ENCODE measurements at regions not wholly inside any gene's neighbourhood (a gene's known extent, or its start where the extent isn't known, plus 50 kb on each side); places are given as distances from the start of the nearest gene placed in this dataset.
"Not testable (repeated sequence)": the region's sequence is repeated elsewhere in the genome, so short reads cannot be mapped to it uniquely, and the experiment has no call there.

- no peak for DNase-seq
Observed at GRCh38 chr5:158471535-158471924, 612.6 kb upstream of the CLINT1 start.

GRCh38 chr5:158470764-158471534 lies 612.0 kb upstream of the CLINT1 start:
- no peak for DNase-seq

- DNase-seq, result no peak
Observed at GRCh38 chr5:158468444-158468843, 609.5 kb upstream of the CLINT1 start.

- DNase-seq, result no peak
Observed at GRCh38 chr5:158466191-158466590, 607.2 kb upstream of the CLINT1 start.

- no peak for DNase-seq
Observed at GRCh38 chr5:158465086-158465972, 606.4 kb upstream of the CLINT1 start.

- no peak for DNase-seq
Observed at GRCh38 chr5:158464383-158464782, 605.4 kb upstream of the CLINT1 start.

GRCh38 chr5:158463938-158464337 lies 605.0 kb upstream of the CLINT1 start:
- no peak for DNase-seq

- DNase-seq, result no peak
Observed at GRCh38 chr5:158463188-158463587, 604.2 kb upstream of the CLINT1 start.

- DNase-seq, result no peak
Observed at GRCh38 chr5:158462349-158463114, 603.6 kb upstream of the CLINT1 start.

GRCh38 chr5:158461240-158461854 lies 602.4 kb upstream of the CLINT1 start:
- no peak for DNase-seq

GRCh38 chr5:158458086-158458485 lies 599.1 kb upstream of the CLINT1 start:
- no peak for DNase-seq

GRCh38 chr5:158456756-158457155 lies 597.8 kb upstream of the CLINT1 start:
- no peak for DNase-seq

- no peak for DNase-seq
Observed at GRCh38 chr5:158456241-158456640, 597.3 kb upstream of the CLINT1 start.

- no peak for DNase-seq
Observed at GRCh38 chr5:158451993-158452672, 593.2 kb upstream of the CLINT1 start.

GRCh38 chr5:158451203-158451992 lies 592.5 kb upstream of the CLINT1 start:
- no peak for DNase-seq

- DNase-seq, result no peak
Observed at GRCh38 chr5:158450751-158451171, 591.8 kb upstream of the CLINT1 start.

- not testable (repeated sequence) for DNase-seq
Observed at GRCh38 chr5:158446761-158447160, 587.8 kb upstream of the CLINT1 start.

GRCh38 chr5:158439204-158439603 lies 580.3 kb upstream of the CLINT1 start:
- DNase-seq, result not testable (repeated sequence)

GRCh38 chr5:158436271-158437065 lies 577.5 kb upstream of the CLINT1 start:
- DNase-seq, result no peak

GRCh38 chr5:158435161-158435616 lies 576.2 kb upstream of the CLINT1 start:
- DNase-seq, result no peak

Data from activated CD4-positive, alpha-beta T cell treated with anti-CD3 and anti-CD28 coated beads for 1 hour (primary cell).